GM10266 (cell line): ENCODE measurements at regions not wholly inside any gene's neighbourhood (a gene's known extent, or its start where the extent isn't known, plus 50 kb on each side); places are given as distances from the start of the nearest gene placed in this dataset.

Source experiments
- DNase-seq: peaks from one replicate; pipeline ENCODE4 v3.0.0; 2012; ENCODE audit errors: extremely low spot score
- CTCF ChIP-seq: IDR thresholded peaks from 2 replicates; pipeline ENCODE4 v1.5.1; 2012; ENCODE audit warnings: mild to moderate bottlenecking, low read depth; ENCODE audit not compliant: control insufficient read depth, insufficient read depth; ENCODE audit errors: missing control alignments

GRCh38 chr11:127249576-127249975 is 249.0 kb upstream of the KIRREL3 start:
- no peak for DNase-seq
- TF ChIP-seq CTCF: no peak

GRCh38 chr11:127248476-127248875 is 247.9 kb upstream of the KIRREL3 start:
- TF ChIP-seq CTCF: no peak
- no peak for DNase-seq

- TF ChIP-seq CTCF: no peak
- no peak for DNase-seq
These were observed 246.8 kb upstream of the KIRREL3 start for GRCh38 chr11:127247261-127247851.

GRCh38 chr11:127242676-127243075 is 242.1 kb upstream of the KIRREL3 start:
- TF ChIP-seq CTCF: no peak
- DNase-seq: no peak

GRCh38 chr11:127238321-127238720 is 237.8 kb upstream of the KIRREL3 start:
- TF ChIP-seq CTCF: no peak
- no peak for DNase-seq

GRCh38 chr11:127236776-127237175 is 236.2 kb upstream of the KIRREL3 start:
- TF ChIP-seq CTCF: no peak
- DNase-seq: no peak

GRCh38 chr11:127233998-127234397 is 233.4 kb upstream of the KIRREL3 start:
- TF ChIP-seq CTCF: no peak
- no peak for DNase-seq
